ENCODE measurements at regions not wholly inside any gene's neighbourhood (a gene's known extent, or its start where the extent isn't known, plus 50 kb on each side); places are given as distances from the start of the nearest gene placed in this dataset.

GRCh38 chr22:48173773-48174160 lies 1411.3 kb downstream of the TBC1D22A start:
- DNase-seq (no peak), ATAC-seq (ENCODE audit: poor library complexity) (no peak)
- intact Hi-C loops (cut with DNase I), result no loop called here

GRCh38 chr22:48173061-48173772 lies 1410.8 kb downstream of the TBC1D22A start:
- ATAC-seq (ENCODE audit: poor library complexity), result no peak
- intact Hi-C loops (cut with DNase I), result no loop called here
- DNase-seq, result no peak

GRCh38 chr22:48171271-48171691 lies 1408.8 kb downstream of the TBC1D22A start:
- no peak for ATAC-seq (ENCODE audit: poor library complexity)
- intact Hi-C loops (cut with DNase I), result no loop called here
- DNase-seq, result no peak

- ATAC-seq (ENCODE audit: poor library complexity), result no peak
- intact Hi-C loops (cut with DNase I), result no loop called here
Measured at GRCh38 chr22:48169227-48169626, 1406.8 kb downstream of the TBC1D22A start.

GRCh38 chr22:48167238-48167637 lies 1404.8 kb downstream of the TBC1D22A start:
- no peak for ATAC-seq (ENCODE audit: poor library complexity)
- intact Hi-C loops (cut with DNase I), result no loop called here
- no peak for DNase-seq

More at GRCh38 chr22:48169227-48169626, 1406.8 kb downstream of the TBC1D22A start:
- no peak for DNase-seq

GRCh38 chr22:48161298-48161697 lies 1398.8 kb downstream of the TBC1D22A start:
- intact Hi-C loops (cut with DNase I), result no loop called here
- ATAC-seq (ENCODE audit: poor library complexity), result no peak

GRCh38 chr22:48157676-48158075 lies 1395.2 kb downstream of the TBC1D22A start:
- no peak for DNase-seq
- intact Hi-C loops (cut with DNase I), result no loop called here
- no peak for ATAC-seq (ENCODE audit: poor library complexity)

More at GRCh38 chr22:48161298-48161697, 1398.8 kb downstream of the TBC1D22A start:
- no peak for DNase-seq

- intact Hi-C loops (cut with DNase I), result no loop called here
- no peak for DNase-seq
- no peak for ATAC-seq (ENCODE audit: poor library complexity)
Measured at GRCh38 chr22:48156603-48157355, 1394.3 kb downstream of the TBC1D22A start.

- intact Hi-C loops (cut with DNase I), result no loop called here
- DNase-seq, result no peak
- ATAC-seq (ENCODE audit: poor library complexity), result no peak
Measured at GRCh38 chr22:48155446-48155845, 1393.0 kb downstream of the TBC1D22A start.

GRCh38 chr22:48154943-48155240 lies 1392.4 kb downstream of the TBC1D22A start:
- ATAC-seq (ENCODE audit: poor library complexity) (no peak), DNase-seq (no peak)
- intact Hi-C loops (cut with DNase I), result no loop called here

- intact Hi-C loops (cut with DNase I), result no loop called here
- DNase-seq, result no peak
- no peak for ATAC-seq (ENCODE audit: poor library complexity)
Measured at GRCh38 chr22:48154169-48154942, 1391.9 kb downstream of the TBC1D22A start.

GRCh38 chr22:48153726-48154125 lies 1391.3 kb downstream of the TBC1D22A start:
- ATAC-seq (ENCODE audit: poor library complexity) (no peak), DNase-seq (no peak)
- intact Hi-C loops (cut with DNase I), result no loop called here

- intact Hi-C loops (cut with DNase I), result no loop called here
- DNase-seq (no peak), ATAC-seq (ENCODE audit: poor library complexity) (no peak)
Measured at GRCh38 chr22:48152916-48153315, 1390.5 kb downstream of the TBC1D22A start.

- ATAC-seq (ENCODE audit: poor library complexity) (no peak), DNase-seq (no peak)
- intact Hi-C loops (cut with DNase I), result no loop called here
Measured at GRCh38 chr22:48152164-48152775, 1389.8 kb downstream of the TBC1D22A start.

- ATAC-seq (ENCODE audit: poor library complexity) (no peak), DNase-seq (no peak)
- intact Hi-C loops (cut with DNase I), result no loop called here
Measured at GRCh38 chr22:48151641-48152040, 1389.2 kb downstream of the TBC1D22A start.

- DNase-seq (no peak), ATAC-seq (ENCODE audit: poor library complexity) (no peak)
- intact Hi-C loops (cut with DNase I), result no loop called here
Measured at GRCh38 chr22:48147831-48148230, 1385.4 kb downstream of the TBC1D22A start.

GRCh38 chr22:48147404-48147803 lies 1385.0 kb downstream of the TBC1D22A start:
- DNase-seq (no peak), ATAC-seq (ENCODE audit: poor library complexity) (no peak)
- intact Hi-C loops (cut with DNase I), result no loop called here

- DNase-seq (no peak), ATAC-seq (ENCODE audit: poor library complexity) (no peak)
- intact Hi-C loops (cut with DNase I), result no loop called here
Measured at GRCh38 chr22:48146426-48146825, 1384.0 kb downstream of the TBC1D22A start.

- intact Hi-C loops (cut with DNase I), result no loop called here
Measured at GRCh38 chr22:48145738-48146137, 1383.3 kb downstream of the TBC1D22A start.

More at GRCh38 chr22:48145738-48146137, 1383.3 kb downstream of the TBC1D22A start:
- no peak for ATAC-seq (ENCODE audit: poor library complexity)
- no peak for DNase-seq
